Ovary (tissue), 3 donors: ENCODE measurements at regions not wholly inside any gene's neighbourhood (a gene's known extent, or its start where the extent isn't known, plus 50 kb on each side); places are given as distances from the start of the nearest gene placed in this dataset.

Source experiments
- EP300 ChIP-seq: sonication (generic); formaldehyde crosslinking; IDR thresholded peaks from one replicate; pipeline ENCODE4 v1.6.1; 2017; ENCODE audit warnings: antibody characterized with exemption
- POLR2A ChIP-seq: fragments of 450-650 bp; IDR thresholded peaks from one replicate; pipeline ENCODE4 v1.6.1; 2017; ENCODE audit warnings: antibody characterized with exemption, mild to moderate bottlenecking, moderate library complexity
- TF ChIP-seq, protein P1 (sequence below), 3 donors: fragments of 450-650 bp in 2 of 3; fragments of 200-600 bp in 1 of 3; IDR thresholded peaks; one replicate each; pipeline versions ENCODE4 v1.5.1 to v1.8.0; 2016 to 2022; ENCODE audit warnings: antibody characterized with exemption in 3 of 3, mild to moderate bottlenecking in 1 of 3
- donor health status: DM: no; HTN: no; CAD: no.

DNA sequence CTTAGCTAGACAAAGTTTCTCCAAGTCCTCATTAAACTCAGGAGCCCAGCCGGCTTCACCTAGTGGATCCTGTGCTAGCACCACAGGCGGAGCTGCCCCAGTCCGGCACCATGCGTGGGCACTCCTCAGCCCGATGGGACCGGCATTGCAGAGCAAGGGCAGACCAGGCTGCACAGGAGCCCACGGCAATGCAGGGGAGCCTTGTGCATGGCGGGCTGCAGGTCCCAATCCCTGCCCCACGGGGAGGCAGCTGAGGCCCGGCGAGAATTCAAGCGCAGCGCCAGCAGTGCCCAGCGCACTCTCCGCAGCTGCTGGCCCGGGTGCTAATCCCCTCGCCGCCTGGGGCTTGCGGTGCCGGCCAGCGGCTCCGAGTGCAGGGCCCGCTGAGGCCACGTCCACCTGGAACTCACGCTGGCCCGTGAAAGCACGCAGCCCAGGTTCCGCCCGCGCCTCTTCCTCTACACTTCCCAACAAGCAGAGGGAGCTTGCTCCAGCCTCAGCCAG, 292.3 kb upstream of the EYS start:
- TF ChIP-seq, protein P1, sequence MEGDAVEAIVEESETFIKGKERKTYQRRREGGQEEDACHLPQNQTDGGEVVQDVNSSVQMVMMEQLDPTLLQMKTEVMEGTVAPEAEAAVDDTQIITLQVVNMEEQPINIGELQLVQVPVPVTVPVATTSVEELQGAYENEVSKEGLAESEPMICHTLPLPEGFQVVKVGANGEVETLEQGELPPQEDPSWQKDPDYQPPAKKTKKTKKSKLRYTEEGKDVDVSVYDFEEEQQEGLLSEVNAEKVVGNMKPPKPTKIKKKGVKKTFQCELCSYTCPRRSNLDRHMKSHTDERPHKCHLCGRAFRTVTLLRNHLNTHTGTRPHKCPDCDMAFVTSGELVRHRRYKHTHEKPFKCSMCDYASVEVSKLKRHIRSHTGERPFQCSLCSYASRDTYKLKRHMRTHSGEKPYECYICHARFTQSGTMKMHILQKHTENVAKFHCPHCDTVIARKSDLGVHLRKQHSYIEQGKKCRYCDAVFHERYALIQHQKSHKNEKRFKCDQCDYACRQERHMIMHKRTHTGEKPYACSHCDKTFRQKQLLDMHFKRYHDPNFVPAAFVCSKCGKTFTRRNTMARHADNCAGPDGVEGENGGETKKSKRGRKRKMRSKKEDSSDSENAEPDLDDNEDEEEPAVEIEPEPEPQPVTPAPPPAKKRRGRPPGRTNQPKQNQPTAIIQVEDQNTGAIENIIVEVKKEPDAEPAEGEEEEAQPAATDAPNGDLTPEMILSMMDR (IDR thresholded peaks at IDR 0.05) = no peak
- TF ChIP-seq POLR2A (no peak), EP300 (no peak)
